ENCODE measurements at regions not wholly inside any gene's neighbourhood (a gene's known extent, or its start where the extent isn't known, plus 50 kb on each side); places are given as distances from the start of the nearest gene placed in this dataset.
"Not testable (repeated sequence)": the region's sequence is repeated elsewhere in the genome, so short reads cannot be mapped to it uniquely, and the experiment has no call there.

- not testable (repeated sequence) for TF ChIP-seq CTCF (conservative IDR thresholded peaks at IDR 0.05; ENCODE audit: low read depth, low read length); EZH2 (IDR thresholded peaks at IDR 0.05; ENCODE audit: low read length, unreplicated experiment)
Measured at GRCh38 chr20:29066341-29066740, 2191.1 kb upstream of the DEFB115 start.
